ENCODE measurements at regions not wholly inside any gene's neighbourhood (a gene's known extent, or its start where the extent isn't known, plus 50 kb on each side); places are given as distances from the start of the nearest gene placed in this dataset.

DNA sequence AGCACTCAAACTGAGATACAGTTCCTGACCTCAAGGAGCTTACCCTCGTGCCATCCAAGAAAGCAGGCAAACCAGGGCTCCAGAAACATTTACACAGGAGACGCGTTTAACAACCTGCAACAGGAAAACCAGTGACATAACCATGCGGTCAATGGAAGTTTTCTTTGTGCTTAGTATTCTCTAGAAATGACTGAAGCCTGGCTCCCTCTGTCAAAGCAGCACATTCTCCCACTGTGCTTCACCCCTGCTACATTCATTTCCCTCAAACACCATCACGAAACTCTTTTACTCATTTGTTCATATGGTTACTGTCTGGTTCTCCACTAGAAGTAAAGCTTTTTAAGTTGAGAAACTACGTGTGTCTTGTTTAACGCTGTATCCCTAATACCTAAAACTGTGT is 161.3 kb upstream of the CCND2 start:
- Histone ChIP-seq H3F3A (ENCODE audit: insufficient read depth, low read length, poor library complexity, severe bottlenecking) (no peaks in the 10 kb centered on the region), H3K79me2 (replicated peaks; ENCODE audit: insufficient read depth, low read length) (no peaks in the 10 kb centered on the region), H3K27ac (ENCODE audit: low read length) (no peak overlapping the region), H3K4me2 (ENCODE audit: low read length) (no peak overlapping the region), H3K9ac (ENCODE audit: low read length) (no peak overlapping the region), H3K36me3 (ENCODE audit: insufficient read depth, low read length) (no peaks in the 10 kb centered on the region), H3K9me3 (ENCODE audit: low read length) (no peaks in the 10 kb centered on the region), H3K9me2 (ENCODE audit: insufficient read depth, low read length) (no peaks in the 10 kb centered on the region), H3K27me3 (ENCODE audit: insufficient read depth, low read depth, low read length) (no peaks in the 10 kb centered on the region), H2AFZ (ENCODE audit: low read depth, low read length) (no peak overlapping the region), H4K20me1 (ENCODE audit: insufficient read depth) (no peaks in the 10 kb centered on the region), H3K4me3 (ENCODE audit: low read length) (no peak overlapping the region)
- TF ChIP-seq SMC3 (conservative IDR thresholded peaks at IDR 0.05; ENCODE audit: poor library complexity) (no peak), MXI1 (conservative IDR thresholded peaks at IDR 0.05; ENCODE audit: poor library complexity, severe bottlenecking) (no peak), TAF1 (IDR thresholded peaks at IDR 0.05; ENCODE audit: low read depth) (no peak), RAD21 (conservative IDR thresholded peaks at IDR 0.05) (no peak), EP300 (conservative IDR thresholded peaks at IDR 0.05; ENCODE audit: poor library complexity, severe bottlenecking) (no peak), POLR2AphosphoS5 (IDR thresholded peaks at IDR 0.05) (no peak), EZH2 (IDR thresholded peaks at IDR 0.05; ENCODE audit: borderline replicate concordance, insufficient read depth, low read length, poor library complexity, severe bottlenecking) (no peak)
- TF ChIP-seq, protein P1, sequence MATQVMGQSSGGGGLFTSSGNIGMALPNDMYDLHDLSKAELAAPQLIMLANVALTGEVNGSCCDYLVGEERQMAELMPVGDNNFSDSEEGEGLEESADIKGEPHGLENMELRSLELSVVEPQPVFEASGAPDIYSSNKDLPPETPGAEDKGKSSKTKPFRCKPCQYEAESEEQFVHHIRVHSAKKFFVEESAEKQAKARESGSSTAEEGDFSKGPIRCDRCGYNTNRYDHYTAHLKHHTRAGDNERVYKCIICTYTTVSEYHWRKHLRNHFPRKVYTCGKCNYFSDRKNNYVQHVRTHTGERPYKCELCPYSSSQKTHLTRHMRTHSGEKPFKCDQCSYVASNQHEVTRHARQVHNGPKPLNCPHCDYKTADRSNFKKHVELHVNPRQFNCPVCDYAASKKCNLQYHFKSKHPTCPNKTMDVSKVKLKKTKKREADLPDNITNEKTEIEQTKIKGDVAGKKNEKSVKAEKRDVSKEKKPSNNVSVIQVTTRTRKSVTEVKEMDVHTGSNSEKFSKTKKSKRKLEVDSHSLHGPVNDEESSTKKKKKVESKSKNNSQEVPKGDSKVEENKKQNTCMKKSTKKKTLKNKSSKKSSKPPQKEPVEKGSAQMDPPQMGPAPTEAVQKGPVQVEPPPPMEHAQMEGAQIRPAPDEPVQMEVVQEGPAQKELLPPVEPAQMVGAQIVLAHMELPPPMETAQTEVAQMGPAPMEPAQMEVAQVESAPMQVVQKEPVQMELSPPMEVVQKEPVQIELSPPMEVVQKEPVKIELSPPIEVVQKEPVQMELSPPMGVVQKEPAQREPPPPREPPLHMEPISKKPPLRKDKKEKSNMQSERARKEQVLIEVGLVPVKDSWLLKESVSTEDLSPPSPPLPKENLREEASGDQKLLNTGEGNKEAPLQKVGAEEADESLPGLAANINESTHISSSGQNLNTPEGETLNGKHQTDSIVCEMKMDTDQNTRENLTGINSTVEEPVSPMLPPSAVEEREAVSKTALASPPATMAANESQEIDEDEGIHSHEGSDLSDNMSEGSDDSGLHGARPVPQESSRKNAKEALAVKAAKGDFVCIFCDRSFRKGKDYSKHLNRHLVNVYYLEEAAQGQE (IDR thresholded peaks at IDR 0.05; ENCODE audit: borderline replicate concordance) = no peak
- TF ChIP-seq, protein P2, sequence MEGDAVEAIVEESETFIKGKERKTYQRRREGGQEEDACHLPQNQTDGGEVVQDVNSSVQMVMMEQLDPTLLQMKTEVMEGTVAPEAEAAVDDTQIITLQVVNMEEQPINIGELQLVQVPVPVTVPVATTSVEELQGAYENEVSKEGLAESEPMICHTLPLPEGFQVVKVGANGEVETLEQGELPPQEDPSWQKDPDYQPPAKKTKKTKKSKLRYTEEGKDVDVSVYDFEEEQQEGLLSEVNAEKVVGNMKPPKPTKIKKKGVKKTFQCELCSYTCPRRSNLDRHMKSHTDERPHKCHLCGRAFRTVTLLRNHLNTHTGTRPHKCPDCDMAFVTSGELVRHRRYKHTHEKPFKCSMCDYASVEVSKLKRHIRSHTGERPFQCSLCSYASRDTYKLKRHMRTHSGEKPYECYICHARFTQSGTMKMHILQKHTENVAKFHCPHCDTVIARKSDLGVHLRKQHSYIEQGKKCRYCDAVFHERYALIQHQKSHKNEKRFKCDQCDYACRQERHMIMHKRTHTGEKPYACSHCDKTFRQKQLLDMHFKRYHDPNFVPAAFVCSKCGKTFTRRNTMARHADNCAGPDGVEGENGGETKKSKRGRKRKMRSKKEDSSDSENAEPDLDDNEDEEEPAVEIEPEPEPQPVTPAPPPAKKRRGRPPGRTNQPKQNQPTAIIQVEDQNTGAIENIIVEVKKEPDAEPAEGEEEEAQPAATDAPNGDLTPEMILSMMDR (IDR thresholded peaks at IDR 0.05; ENCODE audit: poor library complexity, severe bottlenecking) = no peak

DNA sequence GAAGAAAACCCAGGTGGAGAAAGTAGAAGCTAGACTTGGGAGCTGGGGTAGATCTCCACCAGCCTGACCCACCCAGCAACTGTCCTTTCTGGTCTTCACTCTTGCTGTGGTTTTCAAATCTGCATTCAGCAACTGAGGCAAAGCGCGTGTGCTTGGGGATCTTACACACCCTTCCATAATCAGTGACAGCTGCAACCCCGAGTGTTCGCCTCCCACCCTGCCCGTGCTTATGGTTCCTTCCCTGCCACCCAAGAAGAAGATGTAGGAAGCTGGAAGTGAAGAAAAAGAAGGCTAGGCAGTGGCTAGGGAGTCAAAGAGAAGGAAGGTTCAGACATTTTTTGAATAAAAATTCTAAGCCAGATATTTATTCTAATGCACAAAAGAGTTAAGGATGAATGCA is 162.6 kb upstream of the CCND2 start:
- Histone ChIP-seq H3K9me3 (ENCODE audit: low read length) (no peaks in the 10 kb centered on the region), H3K27ac (ENCODE audit: low read length) (no peak overlapping the region), H3K4me3 (ENCODE audit: low read length) (no peak overlapping the region), H3F3A (ENCODE audit: insufficient read depth, low read length, poor library complexity, severe bottlenecking) (no peaks in the 10 kb centered on the region), H3K79me2 (replicated peaks; ENCODE audit: insufficient read depth, low read length) (no peaks in the 10 kb centered on the region), H4K20me1 (ENCODE audit: insufficient read depth) (no peaks in the 10 kb centered on the region), H3K9me2 (ENCODE audit: insufficient read depth, low read length) (no peaks in the 10 kb centered on the region), H3K27me3 (ENCODE audit: insufficient read depth, low read depth, low read length) (no peaks in the 10 kb centered on the region), H3K9ac (ENCODE audit: low read length) (no peak overlapping the region), H3K4me2 (ENCODE audit: low read length) (no peak overlapping the region), H3K36me3 (ENCODE audit: insufficient read depth, low read length) (no peaks in the 10 kb centered on the region), H2AFZ (ENCODE audit: low read depth, low read length) (no peak overlapping the region)
- TF ChIP-seq EP300 (conservative IDR thresholded peaks at IDR 0.05; ENCODE audit: poor library complexity, severe bottlenecking) = no peak
- TF ChIP-seq TAF1 (IDR thresholded peaks at IDR 0.05; ENCODE audit: low read depth) = no peak
- TF ChIP-seq, protein P2 (IDR thresholded peaks at IDR 0.05; ENCODE audit: poor library complexity, severe bottlenecking) = no peak
- no peak for TF ChIP-seq MXI1 (conservative IDR thresholded peaks at IDR 0.05; ENCODE audit: poor library complexity, severe bottlenecking)
- TF ChIP-seq, protein P1 (IDR thresholded peaks at IDR 0.05; ENCODE audit: borderline replicate concordance) = no peak
- TF ChIP-seq POLR2AphosphoS5 (IDR thresholded peaks at IDR 0.05) = no peak
